Hepatocyte (in vitro differentiated cells): ENCODE measurements at regions not wholly inside any gene's neighbourhood (a gene's known extent, or its start where the extent isn't known, plus 50 kb on each side); places are given as distances from the start of the nearest gene placed in this dataset.

ENCODE experiments used
- CTCF ChIP-seq: fragments of 200-600 bp; sonication (generic); IDR thresholded peaks from 2 replicates; pipeline ENCODE4 v1.5.1; 2016; ENCODE audit warnings: antibody characterized with exemption, mild to moderate bottlenecking; ENCODE audit not compliant: poor library complexity
- EZH2 ChIP-seq: fragments of 200-600 bp; sonication (generic); IDR thresholded peaks from 2 replicates; pipeline ENCODE4 v1.6.1; 2016; ENCODE audit warnings: antibody characterized with exemption, mild to moderate bottlenecking, borderline replicate concordance
- EZH2phosphoT487 ChIP-seq: fragments of 200-600 bp; sonication (generic); IDR thresholded peaks from one replicate; pipeline ENCODE4 v1.6.1; 2018; ENCODE audit warnings: antibody characterized with exemption, mild to moderate bottlenecking, low read depth, moderate library complexity; ENCODE audit not compliant: unreplicated experiment, severe bottlenecking

- TF ChIP-seq CTCF (no peak), EZH2phosphoT487 (no peak), EZH2 (no peak)
Observed at GRCh38 chr17:27240802-27241155, 53.1 kb upstream of the WSB1 start.
